Tibial artery (tissue), 4 donors: ENCODE measurements at regions not wholly inside any gene's neighbourhood (a gene's known extent, or its start where the extent isn't known, plus 50 kb on each side); places are given as distances from the start of the nearest gene placed in this dataset.

Experiments
- DNase-seq, 2 donors: peaks; one replicate each; pipeline ENCODE4 v3.0.0-alpha.2; 2019
- H3K27ac ChIP-seq, 2 donors: fragments of 200-600 bp; sonication (generic) in 1 of 2; 1 replicate in 1 of 2; 2 replicates in 1 of 2; pipeline ENCODE4 v1.5.1; 2018 to 2019; ENCODE audit warnings: mild to moderate bottlenecking in 1 of 2
- H3K27me3 ChIP-seq, 2 donors: fragments of 200-600 bp; sonication (generic) in 1 of 2; one replicate each; pipeline versions ENCODE4 v1.5.1 to v1.6.0; 2016 to 2019
- H3K36me3 ChIP-seq, 3 donors: fragments of 200-600 bp; sonication (generic) in 2 of 3; one replicate each; pipeline ENCODE4 v1.5.1; 2016 to 2019; ENCODE audit warnings: mild to moderate bottlenecking in 2 of 3
- H3K4me1 ChIP-seq, 4 donors: fragments of 200-600 bp; sonication (generic) in 2 of 4; 1 replicate in 3 of 4; 2 replicates in 1 of 4; pipeline ENCODE4 v1.5.1; 2016 to 2019
- H3K4me3 ChIP-seq, 2 donors: fragments of 200-600 bp; sonication (generic) in 1 of 2; 1 replicate in 1 of 2; 2 replicates in 1 of 2; pipeline ENCODE4 v1.5.1; 2018 to 2019; ENCODE audit warnings: mild to moderate bottlenecking in 2 of 2
- H3K9me3 ChIP-seq, 3 donors: fragments of 200-600 bp; sonication (generic) in 1 of 3; one replicate each; pipeline ENCODE4 v1.5.1; 2016 to 2019
- intact Hi-C: fragments of 100-400 bp; cut with DNase I; formaldehyde crosslinking; loops from one replicate; pipeline ENCODE4 v1.15.0; 2023; ENCODE audit warnings: low total_unique reads
- TF ChIP-seq, protein P1 (sequence below), 2 experiments: fragments of 200-600 bp in 1 of 2; fragments of 450-650 bp in 1 of 2; IDR thresholded peaks; one replicate each; pipeline ENCODE4 v1.5.1; 2017 to 2019; ENCODE audit warnings: antibody characterized with exemption in 2 of 2, mild to moderate bottlenecking in 1 of 2, moderate library complexity in 1 of 2

- no peak for DNase-seq
- Histone ChIP-seq H3K4me3 (no peak overlapping the region), H3K36me3 (no peaks in the 10 kb centered on the region), H3K27ac (no peak overlapping the region), H3K27me3 (no peaks in the 10 kb centered on the region), H3K4me1 (peaks cover 0 to 3% (median 0%) of the 10 kb centered on the region in 4 donors), H3K9me3 (no peaks in the 10 kb centered on the region)
- TF ChIP-seq, protein P1, sequence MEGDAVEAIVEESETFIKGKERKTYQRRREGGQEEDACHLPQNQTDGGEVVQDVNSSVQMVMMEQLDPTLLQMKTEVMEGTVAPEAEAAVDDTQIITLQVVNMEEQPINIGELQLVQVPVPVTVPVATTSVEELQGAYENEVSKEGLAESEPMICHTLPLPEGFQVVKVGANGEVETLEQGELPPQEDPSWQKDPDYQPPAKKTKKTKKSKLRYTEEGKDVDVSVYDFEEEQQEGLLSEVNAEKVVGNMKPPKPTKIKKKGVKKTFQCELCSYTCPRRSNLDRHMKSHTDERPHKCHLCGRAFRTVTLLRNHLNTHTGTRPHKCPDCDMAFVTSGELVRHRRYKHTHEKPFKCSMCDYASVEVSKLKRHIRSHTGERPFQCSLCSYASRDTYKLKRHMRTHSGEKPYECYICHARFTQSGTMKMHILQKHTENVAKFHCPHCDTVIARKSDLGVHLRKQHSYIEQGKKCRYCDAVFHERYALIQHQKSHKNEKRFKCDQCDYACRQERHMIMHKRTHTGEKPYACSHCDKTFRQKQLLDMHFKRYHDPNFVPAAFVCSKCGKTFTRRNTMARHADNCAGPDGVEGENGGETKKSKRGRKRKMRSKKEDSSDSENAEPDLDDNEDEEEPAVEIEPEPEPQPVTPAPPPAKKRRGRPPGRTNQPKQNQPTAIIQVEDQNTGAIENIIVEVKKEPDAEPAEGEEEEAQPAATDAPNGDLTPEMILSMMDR (IDR thresholded peaks at IDR 0.05): no peak
- intact Hi-C loops: no loop called here
Measured at GRCh38 chr5:98433673-98434072, 339.8 kb upstream of the RGMB start.

- Histone ChIP-seq H3K36me3 (no peaks in the 10 kb centered on the region), H3K27me3 (no peaks in the 10 kb centered on the region), H3K4me3 (no peak overlapping the region), H3K27ac (no peak overlapping the region), H3K9me3 (no peaks in the 10 kb centered on the region), H3K4me1 (no peaks in the 10 kb centered on the region)
- DNase-seq: no peak
- TF ChIP-seq, protein P1 (IDR thresholded peaks at IDR 0.05): no peak
- intact Hi-C loops: no loop called here
Measured at GRCh38 chr5:98436667-98437066, 336.8 kb upstream of the RGMB start.

DNA sequence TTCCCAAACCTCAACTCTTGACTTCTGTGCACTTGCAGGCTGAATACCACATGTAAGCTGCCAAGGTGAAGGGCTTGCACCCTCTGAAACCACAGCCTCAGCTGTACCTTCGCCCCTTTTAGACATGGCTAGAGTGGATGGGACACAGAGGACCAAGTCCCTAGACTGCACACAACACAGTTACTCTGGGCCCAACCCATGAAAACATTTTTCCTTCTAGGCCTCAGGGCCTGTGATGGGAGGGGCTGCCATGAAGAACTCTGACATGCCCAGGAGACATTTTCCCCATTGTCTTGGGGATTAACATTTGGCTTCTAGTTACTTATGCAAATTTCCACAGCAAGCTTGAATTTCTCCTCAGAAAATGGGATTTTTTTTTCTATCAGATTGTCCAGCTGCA is 331.0 kb upstream of the RGMB start:
- Histone ChIP-seq H3K9me3 (peaks cover 0 to 6% (median 0%) of the 10 kb centered on the region in 3 donors), H3K4me1 (no peaks in the 10 kb centered on the region), H3K4me3 (no peak overlapping the region), H3K27me3 (no peaks in the 10 kb centered on the region), H3K36me3 (no peaks in the 10 kb centered on the region), H3K27ac (no peak overlapping the region)
- DNase-seq: no peak
- TF ChIP-seq, protein P1 (IDR thresholded peaks at IDR 0.05): no peak
- intact Hi-C loops: no loop called here

GRCh38 chr5:98443881-98444280 is 329.6 kb upstream of the RGMB start:
- Histone ChIP-seq H3K9me3 (peaks cover 0 to 6% (median 0%) of the 10 kb centered on the region in 3 donors), H3K36me3 (no peaks in the 10 kb centered on the region), H3K27ac (no peak overlapping the region), H3K4me1 (no peaks in the 10 kb centered on the region), H3K4me3 (no peak overlapping the region), H3K27me3 (no peaks in the 10 kb centered on the region)
- intact Hi-C loops: no loop called here
- DNase-seq: no peak
- TF ChIP-seq, protein P1 (IDR thresholded peaks at IDR 0.05): no peak

DNA sequence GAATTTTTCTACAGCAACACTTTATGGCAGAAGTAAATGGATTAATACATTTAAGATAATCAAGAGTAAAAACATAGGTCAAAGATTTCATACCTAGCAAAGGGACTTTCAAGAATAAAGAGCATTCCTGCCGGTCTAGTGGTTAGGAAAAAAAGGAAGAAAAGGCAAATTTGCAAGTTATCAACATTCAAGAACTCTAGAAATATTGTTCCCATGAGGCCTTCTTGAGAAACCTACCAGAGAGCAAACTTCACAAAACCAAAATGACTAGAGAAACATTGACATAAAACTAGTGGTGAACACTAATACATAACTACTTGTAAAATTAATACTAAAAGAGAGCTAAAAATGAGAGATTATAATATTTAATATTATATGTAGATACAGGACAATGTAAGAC is 320.2 kb upstream of the RGMB start:
- intact Hi-C loops: no loop called here
- TF ChIP-seq, protein P1 (IDR thresholded peaks at IDR 0.05): no peak
- Histone ChIP-seq H3K36me3 (no peaks in the 10 kb centered on the region), H3K27me3 (no peaks in the 10 kb centered on the region), H3K27ac (no peak overlapping the region), H3K9me3 (no peaks in the 10 kb centered on the region), H3K4me1 (no peaks in the 10 kb centered on the region), H3K4me3 (no peak overlapping the region)
- DNase-seq: no peak

GRCh38 chr5:98454407-98454806 is 319.1 kb upstream of the RGMB start:
- TF ChIP-seq, protein P1 (IDR thresholded peaks at IDR 0.05): no peak
- Histone ChIP-seq H3K27me3 (no peaks in the 10 kb centered on the region), H3K4me1 (no peaks in the 10 kb centered on the region), H3K9me3 (no peaks in the 10 kb centered on the region), H3K36me3 (no peaks in the 10 kb centered on the region), H3K27ac (no peak overlapping the region), H3K4me3 (no peak overlapping the region)
- no peak for DNase-seq
- intact Hi-C loops: no loop called here
